ENCODE measurements at regions not wholly inside any gene's neighbourhood (a gene's known extent, or its start where the extent isn't known, plus 50 kb on each side); places are given as distances from the start of the nearest gene placed in this dataset.

GRCh38 chr5:36370073-36370472 lies 68.4 kb upstream of the RANBP3L start:
- Mint-ChIP-seq H3K9me3 (no peaks in the 10 kb centered on the region), H3K4me3 (no peak overlapping the region), H3K36me3 (no peaks in the 10 kb centered on the region), H3K4me1 (ENCODE audit: unreplicated experiment) (peaks cover 4% of the 10 kb centered on the region), H3K27ac (no peak overlapping the region), H3K27me3 (no peaks in the 10 kb centered on the region)
- TF ChIP-seq, protein P1, sequence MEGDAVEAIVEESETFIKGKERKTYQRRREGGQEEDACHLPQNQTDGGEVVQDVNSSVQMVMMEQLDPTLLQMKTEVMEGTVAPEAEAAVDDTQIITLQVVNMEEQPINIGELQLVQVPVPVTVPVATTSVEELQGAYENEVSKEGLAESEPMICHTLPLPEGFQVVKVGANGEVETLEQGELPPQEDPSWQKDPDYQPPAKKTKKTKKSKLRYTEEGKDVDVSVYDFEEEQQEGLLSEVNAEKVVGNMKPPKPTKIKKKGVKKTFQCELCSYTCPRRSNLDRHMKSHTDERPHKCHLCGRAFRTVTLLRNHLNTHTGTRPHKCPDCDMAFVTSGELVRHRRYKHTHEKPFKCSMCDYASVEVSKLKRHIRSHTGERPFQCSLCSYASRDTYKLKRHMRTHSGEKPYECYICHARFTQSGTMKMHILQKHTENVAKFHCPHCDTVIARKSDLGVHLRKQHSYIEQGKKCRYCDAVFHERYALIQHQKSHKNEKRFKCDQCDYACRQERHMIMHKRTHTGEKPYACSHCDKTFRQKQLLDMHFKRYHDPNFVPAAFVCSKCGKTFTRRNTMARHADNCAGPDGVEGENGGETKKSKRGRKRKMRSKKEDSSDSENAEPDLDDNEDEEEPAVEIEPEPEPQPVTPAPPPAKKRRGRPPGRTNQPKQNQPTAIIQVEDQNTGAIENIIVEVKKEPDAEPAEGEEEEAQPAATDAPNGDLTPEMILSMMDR (conservative IDR thresholded peaks at IDR 0.05) = no peak
- no peak for DNase-seq (ENCODE audit: extremely low spot score, unreplicated experiment)

GRCh38 chr5:36371366-36371765 lies 69.7 kb upstream of the RANBP3L start:
- no peak overlapping the region for H3K27ac Mint-ChIP-seq
- no peaks in the 10 kb centered on the region for H3K9me3 Mint-ChIP-seq
- H3K27me3 Mint-ChIP-seq = no peaks in the 10 kb centered on the region
- H3K36me3 Mint-ChIP-seq = no peaks in the 10 kb centered on the region
- H3K4me3 Mint-ChIP-seq = no peak overlapping the region
- no peak for DNase-seq (ENCODE audit: extremely low spot score, unreplicated experiment)
- TF ChIP-seq, protein P1 (conservative IDR thresholded peaks at IDR 0.05) = no peak
- H3K4me1 Mint-ChIP-seq (ENCODE audit: unreplicated experiment) = peaks cover 4% of the 10 kb centered on the region

- no peaks in the 10 kb centered on the region for H3K4me1 Mint-ChIP-seq (ENCODE audit: unreplicated experiment)
- H3K27me3 Mint-ChIP-seq = no peaks in the 10 kb centered on the region
- no peaks in the 10 kb centered on the region for H3K9me3 Mint-ChIP-seq
- no peak overlapping the region for H3K4me3 Mint-ChIP-seq
- no peak overlapping the region for H3K27ac Mint-ChIP-seq
- H3K36me3 Mint-ChIP-seq = no peaks in the 10 kb centered on the region
- no peak for DNase-seq (ENCODE audit: extremely low spot score, unreplicated experiment)
- TF ChIP-seq, protein P1 (conservative IDR thresholded peaks at IDR 0.05) = no peak
Measured at GRCh38 chr5:36373527-36374086, 71.9 kb upstream of the RANBP3L start.

GRCh38 chr5:36374266-36374862 lies 72.7 kb upstream of the RANBP3L start:
- no peaks in the 10 kb centered on the region for H3K9me3 Mint-ChIP-seq
- no peak overlapping the region for H3K27ac Mint-ChIP-seq

GRCh38 chr5:36377192-36377591 lies 75.5 kb upstream of the RANBP3L start:
- no peaks in the 10 kb centered on the region for H3K4me1 Mint-ChIP-seq (ENCODE audit: unreplicated experiment)
- H3K4me3 Mint-ChIP-seq = no peak overlapping the region
- H3K9me3 Mint-ChIP-seq = no peaks in the 10 kb centered on the region
- H3K36me3 Mint-ChIP-seq = no peaks in the 10 kb centered on the region
- TF ChIP-seq, protein P1 (conservative IDR thresholded peaks at IDR 0.05) = no peak
- peaks cover 14% of the 10 kb centered on the region for H3K27me3 Mint-ChIP-seq
- no peak overlapping the region for H3K27ac Mint-ChIP-seq
- no peak for DNase-seq (ENCODE audit: extremely low spot score, unreplicated experiment)

More at GRCh38 chr5:36374266-36374862, 72.7 kb upstream of the RANBP3L start:
- Mint-ChIP-seq H3K27me3 (no peaks in the 10 kb centered on the region), H3K4me1 (ENCODE audit: unreplicated experiment) (no peaks in the 10 kb centered on the region), H3K36me3 (no peaks in the 10 kb centered on the region), H3K4me3 (no peak overlapping the region)
- TF ChIP-seq, protein P1 (conservative IDR thresholded peaks at IDR 0.05) = no peak
- DNase-seq (ENCODE audit: extremely low spot score, unreplicated experiment) = no peak

Measured in type B pancreatic cell (in vitro differentiated cells).